H1 (cell line): ENCODE measurements at regions not wholly inside any gene's neighbourhood (a gene's known extent, or its start where the extent isn't known, plus 50 kb on each side); places are given as distances from the start of the nearest gene placed in this dataset.

ENCODE experiments used
- CTCF ChIP-seq, 3 experiments: IDR thresholded peaks; 1 replicate in 2 of 3; 2 replicates in 1 of 3; pipeline versions ENCODE4 v1.5.1 to v1.6.1; 2011; ENCODE audit warnings: low read length in 3 of 3, mild to moderate bottlenecking in 3 of 3, inconsistent platforms in 2 of 3, low read depth in 1 of 3, moderate library complexity in 1 of 3; ENCODE audit not compliant: insufficient read depth in 1 of 3; ENCODE audit errors: control extremely low read depth in 1 of 3
- TF ChIP-seq, protein P1 (sequence below): IDR thresholded peaks from 2 replicates; pipeline ENCODE4 v1.6.1; 2012; ENCODE audit warnings: inconsistent platforms
- TF ChIP-seq, protein P2 (sequence below): fragments of 300-600 bp; sonication (generic); IDR thresholded peaks from 2 replicates; pipeline ENCODE4 v1.7.1; 2012; ENCODE audit warnings: low read length, moderate library complexity, mild to moderate bottlenecking, inconsistent platforms; ENCODE audit not compliant: insufficient replicate concordance

GRCh38 chr4:115629270-115629669, 515.9 kb upstream of the NDST4 start (continued):
- TF ChIP-seq, protein P1, sequence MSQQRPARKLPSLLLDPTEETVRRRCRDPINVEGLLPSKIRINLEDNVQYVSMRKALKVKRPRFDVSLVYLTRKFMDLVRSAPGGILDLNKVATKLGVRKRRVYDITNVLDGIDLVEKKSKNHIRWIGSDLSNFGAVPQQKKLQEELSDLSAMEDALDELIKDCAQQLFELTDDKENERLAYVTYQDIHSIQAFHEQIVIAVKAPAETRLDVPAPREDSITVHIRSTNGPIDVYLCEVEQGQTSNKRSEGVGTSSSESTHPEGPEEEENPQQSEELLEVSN: no peak
- TF ChIP-seq CTCF (IDR thresholded peaks at IDR 0.05; ENCODE audit: control extremely low read depth in 1 of 3, insufficient read depth in 1 of 3, low read depth in 1 of 3, low read length in 3 of 3): no peak
- TF ChIP-seq, protein P2, sequence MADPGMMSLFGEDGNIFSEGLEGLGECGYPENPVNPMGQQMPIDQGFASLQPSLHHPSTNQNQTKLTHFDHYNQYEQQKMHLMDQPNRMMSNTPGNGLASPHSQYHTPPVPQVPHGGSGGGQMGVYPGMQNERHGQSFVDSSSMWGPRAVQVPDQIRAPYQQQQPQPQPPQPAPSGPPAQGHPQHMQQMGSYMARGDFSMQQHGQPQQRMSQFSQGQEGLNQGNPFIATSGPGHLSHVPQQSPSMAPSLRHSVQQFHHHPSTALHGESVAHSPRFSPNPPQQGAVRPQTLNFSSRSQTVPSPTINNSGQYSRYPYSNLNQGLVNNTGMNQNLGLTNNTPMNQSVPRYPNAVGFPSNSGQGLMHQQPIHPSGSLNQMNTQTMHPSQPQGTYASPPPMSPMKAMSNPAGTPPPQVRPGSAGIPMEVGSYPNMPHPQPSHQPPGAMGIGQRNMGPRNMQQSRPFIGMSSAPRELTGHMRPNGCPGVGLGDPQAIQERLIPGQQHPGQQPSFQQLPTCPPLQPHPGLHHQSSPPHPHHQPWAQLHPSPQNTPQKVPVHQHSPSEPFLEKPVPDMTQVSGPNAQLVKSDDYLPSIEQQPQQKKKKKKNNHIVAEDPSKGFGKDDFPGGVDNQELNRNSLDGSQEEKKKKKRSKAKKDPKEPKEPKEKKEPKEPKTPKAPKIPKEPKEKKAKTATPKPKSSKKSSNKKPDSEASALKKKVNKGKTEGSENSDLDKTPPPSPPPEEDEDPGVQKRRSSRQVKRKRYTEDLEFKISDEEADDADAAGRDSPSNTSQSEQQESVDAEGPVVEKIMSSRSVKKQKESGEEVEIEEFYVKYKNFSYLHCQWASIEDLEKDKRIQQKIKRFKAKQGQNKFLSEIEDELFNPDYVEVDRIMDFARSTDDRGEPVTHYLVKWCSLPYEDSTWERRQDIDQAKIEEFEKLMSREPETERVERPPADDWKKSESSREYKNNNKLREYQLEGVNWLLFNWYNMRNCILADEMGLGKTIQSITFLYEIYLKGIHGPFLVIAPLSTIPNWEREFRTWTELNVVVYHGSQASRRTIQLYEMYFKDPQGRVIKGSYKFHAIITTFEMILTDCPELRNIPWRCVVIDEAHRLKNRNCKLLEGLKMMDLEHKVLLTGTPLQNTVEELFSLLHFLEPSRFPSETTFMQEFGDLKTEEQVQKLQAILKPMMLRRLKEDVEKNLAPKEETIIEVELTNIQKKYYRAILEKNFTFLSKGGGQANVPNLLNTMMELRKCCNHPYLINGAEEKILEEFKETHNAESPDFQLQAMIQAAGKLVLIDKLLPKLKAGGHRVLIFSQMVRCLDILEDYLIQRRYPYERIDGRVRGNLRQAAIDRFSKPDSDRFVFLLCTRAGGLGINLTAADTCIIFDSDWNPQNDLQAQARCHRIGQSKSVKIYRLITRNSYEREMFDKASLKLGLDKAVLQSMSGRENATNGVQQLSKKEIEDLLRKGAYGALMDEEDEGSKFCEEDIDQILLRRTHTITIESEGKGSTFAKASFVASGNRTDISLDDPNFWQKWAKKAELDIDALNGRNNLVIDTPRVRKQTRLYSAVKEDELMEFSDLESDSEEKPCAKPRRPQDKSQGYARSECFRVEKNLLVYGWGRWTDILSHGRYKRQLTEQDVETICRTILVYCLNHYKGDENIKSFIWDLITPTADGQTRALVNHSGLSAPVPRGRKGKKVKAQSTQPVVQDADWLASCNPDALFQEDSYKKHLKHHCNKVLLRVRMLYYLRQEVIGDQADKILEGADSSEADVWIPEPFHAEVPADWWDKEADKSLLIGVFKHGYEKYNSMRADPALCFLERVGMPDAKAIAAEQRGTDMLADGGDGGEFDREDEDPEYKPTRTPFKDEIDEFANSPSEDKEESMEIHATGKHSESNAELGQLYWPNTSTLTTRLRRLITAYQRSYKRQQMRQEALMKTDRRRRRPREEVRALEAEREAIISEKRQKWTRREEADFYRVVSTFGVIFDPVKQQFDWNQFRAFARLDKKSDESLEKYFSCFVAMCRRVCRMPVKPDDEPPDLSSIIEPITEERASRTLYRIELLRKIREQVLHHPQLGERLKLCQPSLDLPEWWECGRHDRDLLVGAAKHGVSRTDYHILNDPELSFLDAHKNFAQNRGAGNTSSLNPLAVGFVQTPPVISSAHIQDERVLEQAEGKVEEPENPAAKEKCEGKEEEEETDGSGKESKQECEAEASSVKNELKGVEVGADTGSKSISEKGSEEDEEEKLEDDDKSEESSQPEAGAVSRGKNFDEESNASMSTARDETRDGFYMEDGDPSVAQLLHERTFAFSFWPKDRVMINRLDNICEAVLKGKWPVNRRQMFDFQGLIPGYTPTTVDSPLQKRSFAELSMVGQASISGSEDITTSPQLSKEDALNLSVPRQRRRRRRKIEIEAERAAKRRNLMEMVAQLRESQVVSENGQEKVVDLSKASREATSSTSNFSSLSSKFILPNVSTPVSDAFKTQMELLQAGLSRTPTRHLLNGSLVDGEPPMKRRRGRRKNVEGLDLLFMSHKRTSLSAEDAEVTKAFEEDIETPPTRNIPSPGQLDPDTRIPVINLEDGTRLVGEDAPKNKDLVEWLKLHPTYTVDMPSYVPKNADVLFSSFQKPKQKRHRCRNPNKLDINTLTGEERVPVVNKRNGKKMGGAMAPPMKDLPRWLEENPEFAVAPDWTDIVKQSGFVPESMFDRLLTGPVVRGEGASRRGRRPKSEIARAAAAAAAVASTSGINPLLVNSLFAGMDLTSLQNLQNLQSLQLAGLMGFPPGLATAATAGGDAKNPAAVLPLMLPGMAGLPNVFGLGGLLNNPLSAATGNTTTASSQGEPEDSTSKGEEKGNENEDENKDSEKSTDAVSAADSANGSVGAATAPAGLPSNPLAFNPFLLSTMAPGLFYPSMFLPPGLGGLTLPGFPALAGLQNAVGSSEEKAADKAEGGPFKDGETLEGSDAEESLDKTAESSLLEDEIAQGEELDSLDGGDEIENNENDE: no peak
- TF ChIP-seq, all 59 proteins: peak for 0
